ENCODE measurements at regions not wholly inside any gene's neighbourhood (a gene's known extent, or its start where the extent isn't known, plus 50 kb on each side); places are given as distances from the start of the nearest gene placed in this dataset.

GRCh38 chr9:1907465-1907864 lies 107.7 kb upstream of the SMARCA2 start:
- TF ChIP-seq, protein P1, sequence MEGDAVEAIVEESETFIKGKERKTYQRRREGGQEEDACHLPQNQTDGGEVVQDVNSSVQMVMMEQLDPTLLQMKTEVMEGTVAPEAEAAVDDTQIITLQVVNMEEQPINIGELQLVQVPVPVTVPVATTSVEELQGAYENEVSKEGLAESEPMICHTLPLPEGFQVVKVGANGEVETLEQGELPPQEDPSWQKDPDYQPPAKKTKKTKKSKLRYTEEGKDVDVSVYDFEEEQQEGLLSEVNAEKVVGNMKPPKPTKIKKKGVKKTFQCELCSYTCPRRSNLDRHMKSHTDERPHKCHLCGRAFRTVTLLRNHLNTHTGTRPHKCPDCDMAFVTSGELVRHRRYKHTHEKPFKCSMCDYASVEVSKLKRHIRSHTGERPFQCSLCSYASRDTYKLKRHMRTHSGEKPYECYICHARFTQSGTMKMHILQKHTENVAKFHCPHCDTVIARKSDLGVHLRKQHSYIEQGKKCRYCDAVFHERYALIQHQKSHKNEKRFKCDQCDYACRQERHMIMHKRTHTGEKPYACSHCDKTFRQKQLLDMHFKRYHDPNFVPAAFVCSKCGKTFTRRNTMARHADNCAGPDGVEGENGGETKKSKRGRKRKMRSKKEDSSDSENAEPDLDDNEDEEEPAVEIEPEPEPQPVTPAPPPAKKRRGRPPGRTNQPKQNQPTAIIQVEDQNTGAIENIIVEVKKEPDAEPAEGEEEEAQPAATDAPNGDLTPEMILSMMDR (IDR thresholded peaks at IDR 0.05; ENCODE audit: insufficient read depth, low read length, poor library complexity, severe bottlenecking), result no peak
- no peak for TF ChIP-seq EZH2phosphoT487 (conservative IDR thresholded peaks at IDR 0.05; ENCODE audit: low read length)
